ENCODE measurements at regions not wholly inside any gene's neighbourhood (a gene's known extent, or its start where the extent isn't known, plus 50 kb on each side); places are given as distances from the start of the nearest gene placed in this dataset.

DNA sequence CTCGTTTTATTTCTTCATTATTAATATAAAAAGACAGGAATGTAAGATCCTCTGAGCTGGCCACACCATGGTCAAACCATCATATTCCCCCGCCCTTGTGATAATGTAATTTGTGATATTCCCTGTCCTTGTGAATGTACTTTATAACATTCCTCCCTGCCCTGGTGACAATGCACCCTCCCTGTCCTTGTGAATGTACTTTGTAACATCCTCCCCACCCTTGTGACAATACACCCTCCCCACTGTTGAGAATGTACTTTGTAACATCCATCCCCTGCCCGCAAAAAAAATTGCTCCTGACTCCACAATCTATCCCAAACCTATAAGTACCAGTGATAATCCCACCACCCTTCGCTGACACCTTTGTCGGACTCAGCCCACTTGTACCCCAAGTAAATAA, 211.0 kb downstream of the MBD2 start:
- no peaks in the 10 kb centered on the region for H3K36me3 ChIP-seq (ENCODE audit: control insufficient read depth, insufficient read depth, low read length)
- H3K4me3 Mint-ChIP-seq, result no peak overlapping the region
- H3K4me3 ChIP-seq (ENCODE audit: low read length), result no peak overlapping the region
- no peaks in the 10 kb centered on the region for H3K9me3 ChIP-seq (ENCODE audit: control insufficient read depth, low read length)
- no peaks in the 10 kb centered on the region for H3K4me1 Mint-ChIP-seq
- no peaks in the 10 kb centered on the region for H3K9me3 Mint-ChIP-seq
- no peaks in the 10 kb centered on the region for H3K27me3 ChIP-seq (ENCODE audit: control insufficient read depth, insufficient read depth, low read length, poor library complexity, severe bottlenecking)
- no peaks in the 10 kb centered on the region for H3K27me3 Mint-ChIP-seq (ENCODE audit: insufficient read depth)
- H3K4me1 ChIP-seq (ENCODE audit: control insufficient read depth, insufficient read depth, low read length), result no peaks in the 10 kb centered on the region
- no peaks in the 10 kb centered on the region for H3K36me3 Mint-ChIP-seq (ENCODE audit: low read depth)
- TF ChIP-seq, protein P1, sequence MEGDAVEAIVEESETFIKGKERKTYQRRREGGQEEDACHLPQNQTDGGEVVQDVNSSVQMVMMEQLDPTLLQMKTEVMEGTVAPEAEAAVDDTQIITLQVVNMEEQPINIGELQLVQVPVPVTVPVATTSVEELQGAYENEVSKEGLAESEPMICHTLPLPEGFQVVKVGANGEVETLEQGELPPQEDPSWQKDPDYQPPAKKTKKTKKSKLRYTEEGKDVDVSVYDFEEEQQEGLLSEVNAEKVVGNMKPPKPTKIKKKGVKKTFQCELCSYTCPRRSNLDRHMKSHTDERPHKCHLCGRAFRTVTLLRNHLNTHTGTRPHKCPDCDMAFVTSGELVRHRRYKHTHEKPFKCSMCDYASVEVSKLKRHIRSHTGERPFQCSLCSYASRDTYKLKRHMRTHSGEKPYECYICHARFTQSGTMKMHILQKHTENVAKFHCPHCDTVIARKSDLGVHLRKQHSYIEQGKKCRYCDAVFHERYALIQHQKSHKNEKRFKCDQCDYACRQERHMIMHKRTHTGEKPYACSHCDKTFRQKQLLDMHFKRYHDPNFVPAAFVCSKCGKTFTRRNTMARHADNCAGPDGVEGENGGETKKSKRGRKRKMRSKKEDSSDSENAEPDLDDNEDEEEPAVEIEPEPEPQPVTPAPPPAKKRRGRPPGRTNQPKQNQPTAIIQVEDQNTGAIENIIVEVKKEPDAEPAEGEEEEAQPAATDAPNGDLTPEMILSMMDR (conservative IDR thresholded peaks at IDR 0.05), result no peak
- DNase-seq, result no peak
- WGBS, 2 experiments (ENCODE audit: insufficient coverage in 1 of 2, insufficient read length in 1 of 2), result 78 to 87% methylated on average over 3 to 4 of the region's 5 CpGs
- H3K27ac ChIP-seq (ENCODE audit: low read depth, low read length), result no peak overlapping the region
- H3K9ac ChIP-seq (ENCODE audit: extremely low read depth, low read length, poor library complexity, severe bottlenecking), result no peak overlapping the region
- no peak overlapping the region for H3K27ac Mint-ChIP-seq

DNA sequence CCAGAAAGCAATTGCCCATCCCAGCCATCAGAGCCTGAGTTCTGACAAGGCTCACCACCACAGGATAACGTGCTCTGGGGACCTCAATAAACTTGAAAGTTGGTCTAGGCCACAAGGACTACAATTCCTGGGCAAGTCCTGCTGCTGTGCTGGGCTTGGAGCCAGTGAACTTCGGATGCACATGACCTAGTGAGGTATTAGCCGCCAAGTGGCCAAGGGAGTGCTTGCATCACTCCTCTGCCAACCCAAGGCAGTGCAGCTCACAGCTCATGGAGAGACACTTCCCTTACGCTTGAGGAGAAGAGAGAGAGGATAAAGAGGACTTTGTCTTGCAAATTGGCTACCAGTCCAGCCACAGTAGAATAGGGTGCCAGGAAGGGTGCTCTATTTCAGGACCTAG, 219.6 kb downstream of the MBD2 start:
- 77 to 82% methylated on average over 4 of the region's 4 CpGs for WGBS, 2 experiments (ENCODE audit: insufficient coverage in 1 of 2, insufficient read length in 1 of 2)
- TF ChIP-seq, protein P1 (conservative IDR thresholded peaks at IDR 0.05), result peak; percentile 67
- Histone ChIP-seq H3K27ac (ENCODE audit: low read depth, low read length) (no peak overlapping the region), H3K36me3 (ENCODE audit: control insufficient read depth, insufficient read depth, low read length) (no peaks in the 10 kb centered on the region), H3K4me1 (ENCODE audit: control insufficient read depth, insufficient read depth, low read length) (no peaks in the 10 kb centered on the region), H3K4me3 (ENCODE audit: low read length) (no peak overlapping the region), H3K9ac (ENCODE audit: extremely low read depth, low read length, poor library complexity, severe bottlenecking) (no peak overlapping the region), H3K9me3 (ENCODE audit: control insufficient read depth, low read length) (no peaks in the 10 kb centered on the region), H3K27me3 (ENCODE audit: control insufficient read depth, insufficient read depth, low read length, poor library complexity, severe bottlenecking) (no peaks in the 10 kb centered on the region)
- H3K9me3 Mint-ChIP-seq, result no peaks in the 10 kb centered on the region
- no peaks in the 10 kb centered on the region for H3K27me3 Mint-ChIP-seq (ENCODE audit: insufficient read depth)
- H3K36me3 Mint-ChIP-seq (ENCODE audit: low read depth), result no peaks in the 10 kb centered on the region
- H3K4me1 Mint-ChIP-seq, result no peaks in the 10 kb centered on the region
- H3K27ac Mint-ChIP-seq, result no peak overlapping the region
- DNase-seq, result peak; percentile 76
- no peak overlapping the region for H3K4me3 Mint-ChIP-seq

DNA sequence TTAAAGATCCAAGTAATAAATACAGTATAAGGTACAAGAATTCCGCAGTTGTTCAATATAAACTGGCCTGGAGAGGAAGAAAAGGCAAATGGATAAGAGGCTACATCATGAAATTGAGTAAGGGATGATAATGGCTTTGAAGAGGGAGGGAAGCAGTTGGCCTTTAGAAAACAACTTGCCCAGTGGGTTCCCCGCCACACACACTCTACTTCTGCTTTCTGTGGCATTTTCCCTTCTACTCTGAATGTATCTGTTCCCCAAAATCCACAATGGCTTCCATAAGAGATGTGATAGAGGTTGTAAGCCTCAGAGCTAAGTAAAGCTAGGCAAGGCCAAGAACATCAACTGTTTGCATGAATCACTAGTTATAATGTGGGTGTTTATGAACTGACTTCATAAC, 221.3 kb downstream of the MBD2 start:
- H3K27me3 Mint-ChIP-seq (ENCODE audit: insufficient read depth), result no peaks in the 10 kb centered on the region
- H3K27ac ChIP-seq (ENCODE audit: low read depth, low read length), result no peak overlapping the region

More for the DNA sequence above, 221.3 kb downstream of the MBD2 start:
- Histone ChIP-seq H3K4me1 (ENCODE audit: control insufficient read depth, insufficient read depth, low read length) (no peaks in the 10 kb centered on the region), H3K36me3 (ENCODE audit: control insufficient read depth, insufficient read depth, low read length) (no peaks in the 10 kb centered on the region), H3K9me3 (ENCODE audit: control insufficient read depth, low read length) (no peaks in the 10 kb centered on the region), H3K9ac (ENCODE audit: extremely low read depth, low read length, poor library complexity, severe bottlenecking) (no peak overlapping the region), H3K27me3 (ENCODE audit: control insufficient read depth, insufficient read depth, low read length, poor library complexity, severe bottlenecking) (no peaks in the 10 kb centered on the region), H3K4me3 (ENCODE audit: low read length) (no peak overlapping the region)
- DNase-seq, result no peak
- 82 to 100% methylated on average over 1 to 2 of the region's 2 CpGs for WGBS, 2 experiments (ENCODE audit: insufficient coverage in 1 of 2, insufficient read length in 1 of 2)
- Mint-ChIP-seq H3K4me3 (no peak overlapping the region), H3K36me3 (ENCODE audit: low read depth) (no peaks in the 10 kb centered on the region), H3K27ac (no peak overlapping the region), H3K4me1 (no peaks in the 10 kb centered on the region), H3K9me3 (no peaks in the 10 kb centered on the region)
- TF ChIP-seq, protein P1 (conservative IDR thresholded peaks at IDR 0.05), result no peak

All from endodermal cell (in vitro differentiated cells).